GM12892 (cell line): ENCODE measurements at regions not wholly inside any gene's neighbourhood (a gene's known extent, or its start where the extent isn't known, plus 50 kb on each side); places are given as distances from the start of the nearest gene placed in this dataset.
"Not testable (repeated sequence)": the region's sequence is repeated elsewhere in the genome, so short reads cannot be mapped to it uniquely, and the experiment has no call there.

Source experiments
- DNase-seq: peaks from one replicate; pipeline ENCODE4 v3.0.0; 2011; ENCODE audit not compliant: insufficient read length
- FAIRE-seq: peaks from 2 replicates; lab custom pipeline; 2011; peaks lifted over from hg19 to GRCh38; lab: Jason Lieb, UNC
- POLR2A ChIP-seq: IDR thresholded peaks from 2 replicates; pipeline ENCODE4 v1.6.1; 2011; ENCODE audit warnings: low read depth, low read length, control low read depth
- POLR2AphosphoS5 ChIP-seq: IDR thresholded peaks from 2 replicates; pipeline ENCODE4 v1.6.1; 2011; ENCODE audit warnings: low read depth, low read length, control low read depth
- TAF1 ChIP-seq: IDR thresholded peaks from 2 replicates; pipeline ENCODE4 v1.6.1; 2011; ENCODE audit warnings: low read depth, mild to moderate bottlenecking, control low read depth, low read length, borderline replicate concordance

DNA sequence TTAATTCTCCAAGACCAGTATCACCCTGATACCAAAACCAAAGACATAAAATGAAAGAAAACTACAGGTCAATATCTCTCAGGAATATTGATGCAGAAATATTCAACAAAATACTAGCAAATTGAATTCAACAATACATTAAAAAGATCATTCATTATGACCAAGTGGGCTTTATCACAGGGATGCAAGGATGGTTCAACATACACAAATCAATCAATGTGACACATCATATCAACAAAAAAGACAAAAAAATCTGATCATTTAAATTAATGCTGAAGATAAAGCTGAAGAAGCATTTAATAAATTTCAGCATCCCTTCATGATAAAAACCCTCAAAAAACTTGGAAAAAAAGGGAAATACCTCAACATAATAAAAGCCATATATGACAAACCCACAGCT lies 341.4 kb downstream of the GUCY2F start:
- FAIRE-seq, result no peak
- TF ChIP-seq POLR2AphosphoS5 (no peak), POLR2A (no peak), TAF1 (no peak)
- no peak for DNase-seq

- TF ChIP-seq POLR2AphosphoS5 (no peak), POLR2A (no peak), TAF1 (no peak)
- DNase-seq (no peak), FAIRE-seq (no peak)
Measured at GRCh38 chrX:109134777-109135176, 347.1 kb downstream of the GUCY2F start.

- TF ChIP-seq POLR2AphosphoS5, result no peak
- no peak for TF ChIP-seq TAF1
- TF ChIP-seq POLR2A, result no peak
- DNase-seq (no peak), FAIRE-seq (no peak)
Measured at GRCh38 chrX:109125304-109125703, 356.6 kb downstream of the GUCY2F start.

DNA sequence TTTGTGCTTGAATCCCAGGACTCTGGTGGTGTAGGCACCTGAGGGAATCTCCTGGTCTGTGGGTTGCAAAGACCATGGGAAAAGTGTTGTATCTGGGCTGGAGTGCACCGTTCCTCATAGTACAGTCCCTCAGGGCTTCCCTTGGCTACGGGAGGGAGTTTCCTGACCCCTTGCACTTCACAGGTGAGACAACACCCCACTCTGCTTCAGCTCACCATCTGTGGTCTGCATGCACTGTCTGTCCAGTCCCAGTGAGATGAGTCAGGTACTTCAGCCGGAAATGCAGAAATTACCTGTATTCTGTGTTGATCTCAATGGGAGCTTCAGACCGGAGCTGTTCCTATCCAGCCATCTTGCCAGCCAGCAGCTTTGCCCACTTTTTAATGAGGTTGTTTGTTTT lies 353.0 kb upstream of the IRS4 start:
- TF ChIP-seq POLR2A, result no peak
- no peak for TF ChIP-seq TAF1
- no peak for TF ChIP-seq POLR2AphosphoS5
- FAIRE-seq (no peak), DNase-seq (no peak)

GRCh38 chrX:109077788-109078187 lies 341.4 kb upstream of the IRS4 start:
- FAIRE-seq (no peak), DNase-seq (no peak)
- TF ChIP-seq POLR2A (no peak), TAF1 (no peak), POLR2AphosphoS5 (no peak)

DNA sequence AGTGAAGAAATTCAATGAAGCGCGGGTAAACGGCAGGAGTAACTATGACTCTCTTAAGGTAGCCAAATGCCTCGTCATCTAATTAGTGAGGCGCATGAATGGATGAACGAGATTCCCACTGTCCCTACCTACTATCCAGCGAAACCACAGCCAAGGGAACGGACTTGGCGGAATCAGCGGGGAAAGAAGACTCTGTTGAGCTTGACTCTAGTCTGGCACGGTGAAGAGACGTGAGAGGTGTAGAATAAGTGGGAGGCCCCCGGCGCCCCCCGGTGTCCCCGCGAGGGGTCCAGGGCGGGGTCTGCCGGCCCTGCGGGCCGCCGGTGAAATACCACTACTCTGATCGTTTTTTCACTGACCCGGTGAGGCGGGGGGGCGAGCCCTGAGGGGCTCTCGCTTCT lies 317.8 kb upstream of the IRS4 start:
- not testable (repeated sequence) for DNase-seq, FAIRE-seq

- DNase-seq (no peak), FAIRE-seq (no peak)
Measured at GRCh38 chrX:109049903-109050302, 313.5 kb upstream of the IRS4 start.

GRCh38 chrX:109049416-109049815 lies 313.1 kb upstream of the IRS4 start:
- DNase-seq (no peak), FAIRE-seq (no peak)
- TF ChIP-seq POLR2AphosphoS5 (no peak), TAF1 (no peak), POLR2A (no peak)

More at GRCh38 chrX:109049903-109050302, 313.5 kb upstream of the IRS4 start:
- no peak for TF ChIP-seq POLR2AphosphoS5
- TF ChIP-seq POLR2A, result no peak
- TF ChIP-seq TAF1, result no peak

DNA sequence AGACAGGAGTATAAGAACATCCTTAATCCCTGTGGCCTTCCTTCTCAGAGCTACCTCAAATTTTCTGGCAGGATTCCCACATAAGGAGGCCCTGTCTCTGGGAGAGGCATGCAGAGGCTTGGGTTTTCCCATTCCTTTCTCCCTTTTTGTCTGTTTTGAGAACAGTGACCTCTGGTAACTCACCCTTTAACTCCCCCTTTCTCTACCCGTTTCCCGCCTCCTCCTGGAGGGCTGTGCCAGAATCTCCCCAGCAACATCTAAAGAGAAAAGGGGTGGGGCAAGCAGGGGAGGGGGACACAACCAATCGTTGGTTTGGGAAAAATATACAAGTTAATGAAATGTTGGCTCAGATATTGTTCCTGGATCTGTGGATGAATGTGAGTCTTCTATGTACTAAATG lies 303.7 kb upstream of the IRS4 start:
- no peak for TF ChIP-seq TAF1
- TF ChIP-seq POLR2A, result no peak
- TF ChIP-seq POLR2AphosphoS5, result no peak
- DNase-seq, result no peak
- no peak for FAIRE-seq

- FAIRE-seq, result no peak
- TF ChIP-seq POLR2A (no peak), TAF1 (no peak), POLR2AphosphoS5 (no peak)
- DNase-seq, result no peak
Measured at GRCh38 chrX:109036624-109037023, 300.3 kb upstream of the IRS4 start.

- FAIRE-seq (no peak), DNase-seq (no peak)
- TF ChIP-seq TAF1, result no peak
- TF ChIP-seq POLR2A, result no peak
- TF ChIP-seq POLR2AphosphoS5, result no peak
Measured at GRCh38 chrX:108993909-108994308, 257.5 kb upstream of the IRS4 start.

DNA sequence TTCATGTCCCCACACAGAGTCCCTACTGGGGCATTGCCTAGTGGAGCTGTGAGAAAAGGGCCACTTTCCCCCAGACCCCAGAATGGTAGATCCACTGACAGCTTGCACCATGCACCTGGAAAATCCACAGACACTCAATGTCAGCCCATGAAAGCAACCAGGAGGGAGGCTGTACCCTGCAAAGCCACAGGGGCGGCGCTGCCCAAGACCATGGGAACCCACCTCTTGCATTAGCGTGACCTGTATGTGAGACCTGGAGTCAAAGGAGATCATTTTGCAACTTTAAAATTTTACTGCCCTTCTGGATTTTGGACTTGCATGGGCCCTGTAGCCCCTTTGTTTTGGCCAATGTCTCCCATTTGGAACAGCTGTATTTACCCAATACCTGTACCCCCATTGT lies 236.5 kb upstream of the IRS4 start:
- not testable (repeated sequence) for FAIRE-seq

GRCh38 chrX:108947205-108947604 lies 210.8 kb upstream of the IRS4 start:
- no peak for TF ChIP-seq POLR2AphosphoS5
- TF ChIP-seq TAF1, result no peak
- no peak for TF ChIP-seq POLR2A
- DNase-seq (no peak), FAIRE-seq (no peak)

More for the DNA sequence above, 236.5 kb upstream of the IRS4 start:
- not testable (repeated sequence) for DNase-seq

DNA sequence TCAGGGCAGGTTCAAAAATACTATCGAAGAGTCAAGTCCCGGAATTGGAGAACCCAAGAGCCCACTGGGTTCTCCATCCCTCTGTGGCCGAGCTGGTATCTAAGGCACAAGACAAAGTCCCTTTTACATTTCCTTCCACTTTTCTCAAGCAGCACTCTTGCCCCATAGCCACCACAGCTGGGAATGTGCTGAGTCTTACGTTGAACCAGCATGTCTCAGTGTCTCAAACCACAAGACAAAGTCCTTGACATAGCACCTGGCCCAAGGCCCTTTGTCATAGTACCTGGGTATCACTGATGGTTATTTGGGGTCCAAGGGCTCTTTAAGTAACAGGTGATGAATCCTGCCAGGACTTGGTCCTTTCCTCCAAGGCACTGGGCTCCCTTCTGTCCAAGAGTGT lies 210.2 kb upstream of the IRS4 start:
- FAIRE-seq (no peak), DNase-seq (no peak)
- TF ChIP-seq POLR2AphosphoS5 (no peak), TAF1 (no peak), POLR2A (no peak)
